ENCODE measurements at regions not wholly inside any gene's neighbourhood (a gene's known extent, or its start where the extent isn't known, plus 50 kb on each side); places are given as distances from the start of the nearest gene placed in this dataset.

DNA sequence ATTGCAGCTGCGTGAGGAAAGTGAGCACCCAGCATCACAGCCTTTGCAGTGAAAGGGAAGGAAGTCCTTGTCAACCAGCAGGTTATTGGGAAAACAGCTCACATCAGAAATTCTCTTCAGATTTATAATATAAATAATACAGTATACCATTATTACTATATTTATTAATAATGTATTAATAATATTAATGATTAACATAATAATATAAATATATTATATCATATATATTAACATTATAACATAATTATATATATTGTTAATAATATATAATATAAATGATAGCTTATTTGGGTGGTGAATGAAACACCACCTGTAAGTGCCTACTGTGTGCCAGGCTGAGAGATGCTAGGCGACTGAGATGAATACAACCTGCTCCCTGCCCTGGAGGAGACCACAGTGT lies 423.0 kb downstream of the TCERG1L start:
- TF ChIP-seq, protein P1, sequence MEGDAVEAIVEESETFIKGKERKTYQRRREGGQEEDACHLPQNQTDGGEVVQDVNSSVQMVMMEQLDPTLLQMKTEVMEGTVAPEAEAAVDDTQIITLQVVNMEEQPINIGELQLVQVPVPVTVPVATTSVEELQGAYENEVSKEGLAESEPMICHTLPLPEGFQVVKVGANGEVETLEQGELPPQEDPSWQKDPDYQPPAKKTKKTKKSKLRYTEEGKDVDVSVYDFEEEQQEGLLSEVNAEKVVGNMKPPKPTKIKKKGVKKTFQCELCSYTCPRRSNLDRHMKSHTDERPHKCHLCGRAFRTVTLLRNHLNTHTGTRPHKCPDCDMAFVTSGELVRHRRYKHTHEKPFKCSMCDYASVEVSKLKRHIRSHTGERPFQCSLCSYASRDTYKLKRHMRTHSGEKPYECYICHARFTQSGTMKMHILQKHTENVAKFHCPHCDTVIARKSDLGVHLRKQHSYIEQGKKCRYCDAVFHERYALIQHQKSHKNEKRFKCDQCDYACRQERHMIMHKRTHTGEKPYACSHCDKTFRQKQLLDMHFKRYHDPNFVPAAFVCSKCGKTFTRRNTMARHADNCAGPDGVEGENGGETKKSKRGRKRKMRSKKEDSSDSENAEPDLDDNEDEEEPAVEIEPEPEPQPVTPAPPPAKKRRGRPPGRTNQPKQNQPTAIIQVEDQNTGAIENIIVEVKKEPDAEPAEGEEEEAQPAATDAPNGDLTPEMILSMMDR (IDR thresholded peaks at IDR 0.05), result no peak
- TF ChIP-seq POLR2A (IDR thresholded peaks at IDR 0.05), result no peak
